ENCODE measurements at regions not wholly inside any gene's neighbourhood (a gene's known extent, or its start where the extent isn't known, plus 50 kb on each side); places are given as distances from the start of the nearest gene placed in this dataset.

DNA sequence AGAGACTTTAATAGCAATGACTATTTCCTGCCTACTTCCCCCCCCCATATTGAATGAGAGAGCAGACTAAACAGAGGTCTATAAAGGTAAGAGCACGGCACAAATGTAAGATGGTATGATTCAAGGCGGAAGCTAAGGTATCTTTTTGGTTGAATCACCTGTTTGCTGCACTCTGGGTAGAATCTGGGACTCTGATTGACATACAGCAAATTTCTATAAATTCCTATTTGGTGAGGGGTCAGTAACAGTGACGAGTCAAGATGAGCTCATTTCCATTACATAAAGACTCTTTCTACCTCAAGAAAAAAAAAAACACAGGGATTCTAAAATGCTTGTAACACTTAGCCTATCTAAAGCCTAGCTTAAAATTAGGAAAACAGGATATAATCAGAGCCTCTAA, 297.3 kb downstream of the TNS1 start:
- H3K9me3 ChIP-seq (ENCODE audit: low read depth, low read length) = no peaks in the 10 kb centered on the region
- no peak overlapping the region for H3K9ac ChIP-seq (ENCODE audit: insufficient read length)
- H3K27ac ChIP-seq = no peak overlapping the region
- no peak for TF ChIP-seq EZH2 (IDR thresholded peaks at IDR 0.05)
- no peak for TF ChIP-seq FOXP2 (optimal IDR thresholded peaks at IDR 0.05; ENCODE audit: control extremely low read depth, extremely low read length, insufficient read depth)
- TF ChIP-seq POLR2AphosphoS5 (IDR thresholded peaks at IDR 0.05; ENCODE audit: borderline replicate concordance, low read depth, low read length) = no peak
- DNase-seq (ENCODE audit: low read depth, low spot score) = no peak
- no peak overlapping the region for H3K4me3 ChIP-seq
- no peaks in the 10 kb centered on the region for H3K36me3 ChIP-seq (ENCODE audit: insufficient read depth, low read length)

DNA sequence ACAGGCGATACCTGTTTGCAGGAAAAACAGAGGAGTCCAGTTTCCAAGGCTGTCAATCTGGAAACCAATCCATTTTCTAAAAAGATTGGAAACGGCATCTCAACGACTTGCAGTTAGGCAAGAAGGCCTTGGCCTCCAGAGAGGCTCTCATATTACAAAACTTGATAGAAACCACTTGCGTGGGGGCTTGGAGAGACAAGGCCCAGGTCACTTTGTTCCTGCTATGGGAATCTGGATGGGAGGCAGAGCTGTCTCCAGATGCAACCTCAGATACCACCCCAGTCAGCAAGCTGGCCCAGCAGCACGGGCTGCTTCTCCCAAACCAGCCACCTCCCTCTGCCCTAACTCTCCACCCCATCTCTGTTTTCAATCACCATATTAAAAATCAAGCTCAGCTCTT, 298.8 kb downstream of the TNS1 start:
- TF ChIP-seq EZH2 (IDR thresholded peaks at IDR 0.05) = no peak
- TF ChIP-seq POLR2AphosphoS5 (IDR thresholded peaks at IDR 0.05; ENCODE audit: borderline replicate concordance, low read depth, low read length) = no peak
- TF ChIP-seq FOXP2 (optimal IDR thresholded peaks at IDR 0.05; ENCODE audit: control extremely low read depth, extremely low read length, insufficient read depth) = no peak
- no peak overlapping the region for H3K9ac ChIP-seq (ENCODE audit: insufficient read length)
- H3K36me3 ChIP-seq (ENCODE audit: insufficient read depth, low read length) = no peaks in the 10 kb centered on the region
- H3K9me3 ChIP-seq (ENCODE audit: low read depth, low read length) = no peaks in the 10 kb centered on the region
- no peak overlapping the region for H3K4me3 ChIP-seq
- DNase-seq (ENCODE audit: low read depth, low spot score) = no peak
- no peak overlapping the region for H3K27ac ChIP-seq

DNA sequence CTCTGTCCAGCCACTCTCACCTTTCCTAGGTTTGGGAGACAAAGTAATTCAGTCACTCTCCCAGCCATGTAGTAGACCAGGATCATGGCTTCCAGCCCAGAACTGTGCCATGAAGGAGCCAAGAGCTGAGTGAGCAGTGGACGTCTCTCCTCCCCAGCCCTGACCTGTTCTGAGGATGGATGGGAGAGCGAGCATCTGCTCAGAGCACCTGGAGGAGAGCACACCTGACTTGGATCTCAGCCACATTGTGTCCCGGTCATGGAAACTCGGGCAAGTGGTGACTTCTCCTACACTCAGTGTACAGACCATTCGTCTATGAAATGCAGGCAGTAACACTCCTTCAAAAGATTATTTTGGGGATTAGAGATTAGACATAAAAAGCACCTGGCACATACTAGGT, 299.7 kb downstream of the TNS1 start:
- TF ChIP-seq EZH2 (IDR thresholded peaks at IDR 0.05) = no peak
- TF ChIP-seq FOXP2 (optimal IDR thresholded peaks at IDR 0.05; ENCODE audit: control extremely low read depth, extremely low read length, insufficient read depth) = no peak
- TF ChIP-seq POLR2AphosphoS5 (IDR thresholded peaks at IDR 0.05; ENCODE audit: borderline replicate concordance, low read depth, low read length) = no peak
- H3K9me3 ChIP-seq (ENCODE audit: low read depth, low read length) = no peaks in the 10 kb centered on the region
- DNase-seq (ENCODE audit: low read depth, low spot score) = no peak
- H3K9ac ChIP-seq (ENCODE audit: insufficient read length) = no peak overlapping the region
- no peak overlapping the region for H3K4me3 ChIP-seq
- H3K36me3 ChIP-seq (ENCODE audit: insufficient read depth, low read length) = no peaks in the 10 kb centered on the region
- H3K27ac ChIP-seq = no peak overlapping the region

DNA sequence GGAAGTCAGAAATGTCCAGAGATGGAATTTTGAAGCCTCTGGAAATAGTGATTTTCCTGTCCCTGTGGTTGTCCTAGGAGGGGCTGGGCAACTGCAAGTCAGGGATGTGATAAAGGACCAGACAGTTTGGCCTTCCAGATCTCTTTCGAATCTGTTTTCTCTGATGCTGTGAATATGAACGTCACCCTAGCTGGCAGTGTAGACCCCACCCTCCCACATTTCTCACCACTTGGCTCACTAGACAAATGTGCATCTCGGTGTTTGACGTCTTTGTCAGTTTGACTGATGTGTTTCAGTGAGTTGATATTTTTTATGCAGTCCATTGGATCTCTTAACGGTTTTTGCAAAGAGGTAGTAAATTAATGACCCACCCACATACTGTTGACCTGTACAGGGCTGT, 301.2 kb downstream of the TNS1 start:
- Histone ChIP-seq H3K36me3 (ENCODE audit: insufficient read depth, low read length) (no peaks in the 10 kb centered on the region), H3K4me3 (no peak overlapping the region), H3K9ac (ENCODE audit: insufficient read length) (no peak overlapping the region), H3K9me3 (ENCODE audit: low read depth, low read length) (no peaks in the 10 kb centered on the region), H3K27ac (no peak overlapping the region)
- DNase-seq (ENCODE audit: low read depth, low spot score) = no peak
- no peak for TF ChIP-seq POLR2AphosphoS5 (IDR thresholded peaks at IDR 0.05; ENCODE audit: borderline replicate concordance, low read depth, low read length)
- no peak for TF ChIP-seq EZH2 (IDR thresholded peaks at IDR 0.05)
- no peak for TF ChIP-seq FOXP2 (optimal IDR thresholded peaks at IDR 0.05; ENCODE audit: control extremely low read depth, extremely low read length, insufficient read depth)

DNA sequence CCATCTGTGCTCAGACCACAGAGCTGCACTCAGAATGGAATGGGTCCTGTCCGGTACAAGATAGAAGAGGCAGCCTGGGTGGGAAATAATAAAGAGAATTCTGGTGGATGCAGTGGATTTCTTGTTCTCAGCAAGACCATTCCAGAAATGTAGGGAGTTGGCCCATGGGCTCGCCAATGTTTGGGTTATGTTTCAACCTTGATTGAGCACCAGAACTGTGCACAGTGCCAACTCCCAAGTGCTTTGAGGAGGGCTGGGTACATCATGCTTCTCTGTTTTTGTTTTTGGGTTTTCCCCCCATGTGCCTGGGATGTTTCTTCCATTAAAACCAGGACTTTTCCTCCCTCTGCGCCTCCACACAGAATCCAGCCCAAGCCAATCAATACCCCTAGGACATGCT, 304.1 kb downstream of the TNS1 start:
- Histone ChIP-seq H3K27ac (no peak overlapping the region), H3K9me3 (ENCODE audit: low read depth, low read length) (no peaks in the 10 kb centered on the region), H3K4me3 (no peak overlapping the region), H3K36me3 (ENCODE audit: insufficient read depth, low read length) (no peaks in the 10 kb centered on the region), H3K9ac (ENCODE audit: insufficient read length) (no peak overlapping the region)
- no peak for DNase-seq (ENCODE audit: low read depth, low spot score)
- TF ChIP-seq EZH2 (IDR thresholded peaks at IDR 0.05) = no peak
- no peak for TF ChIP-seq FOXP2 (optimal IDR thresholded peaks at IDR 0.05; ENCODE audit: control extremely low read depth, extremely low read length, insufficient read depth)
- TF ChIP-seq POLR2AphosphoS5 (IDR thresholded peaks at IDR 0.05; ENCODE audit: borderline replicate concordance, low read depth, low read length) = no peak

DNA sequence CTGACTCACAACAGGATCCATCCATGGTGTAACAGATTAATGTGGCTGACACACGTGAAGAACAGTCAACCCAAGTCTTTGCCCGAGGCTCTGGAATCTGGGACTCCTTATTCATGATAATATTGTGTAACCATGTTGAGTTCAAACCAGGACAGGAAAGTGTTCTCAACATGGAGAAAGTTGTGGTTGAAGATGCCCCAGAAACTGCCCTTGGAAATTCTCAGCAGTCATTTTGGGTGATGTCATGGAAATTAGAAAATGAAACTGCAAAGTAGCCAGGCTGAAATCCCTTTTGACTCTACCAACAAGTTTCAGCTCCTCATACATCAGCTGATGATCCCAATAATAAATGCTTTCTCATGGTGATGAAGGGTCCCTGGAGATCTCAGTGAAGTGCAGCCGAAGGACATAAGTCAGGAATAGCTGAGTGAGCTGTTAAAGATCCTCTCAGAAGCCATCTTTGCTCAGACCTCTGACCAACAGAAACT, 307.7 kb downstream of the TNS1 start:
- Histone ChIP-seq H3K27ac (peak overlapping the region; percentile 37; the same call in 1 of the 2 replicates), H3K4me3 (no peak overlapping the region), H3K9me3 (ENCODE audit: low read depth, low read length) (no peaks in the 10 kb centered on the region), H3K9ac (ENCODE audit: insufficient read length) (no peak overlapping the region), H3K36me3 (ENCODE audit: insufficient read depth, low read length) (no peaks in the 10 kb centered on the region)
- no peak for TF ChIP-seq FOXP2 (optimal IDR thresholded peaks at IDR 0.05; ENCODE audit: control extremely low read depth, extremely low read length, insufficient read depth)
- TF ChIP-seq EZH2 (IDR thresholded peaks at IDR 0.05) = no peak
- no peak for TF ChIP-seq POLR2AphosphoS5 (IDR thresholded peaks at IDR 0.05; ENCODE audit: borderline replicate concordance, low read depth, low read length)
- DNase-seq (ENCODE audit: low read depth, low spot score) = peak; percentile 64

DNA sequence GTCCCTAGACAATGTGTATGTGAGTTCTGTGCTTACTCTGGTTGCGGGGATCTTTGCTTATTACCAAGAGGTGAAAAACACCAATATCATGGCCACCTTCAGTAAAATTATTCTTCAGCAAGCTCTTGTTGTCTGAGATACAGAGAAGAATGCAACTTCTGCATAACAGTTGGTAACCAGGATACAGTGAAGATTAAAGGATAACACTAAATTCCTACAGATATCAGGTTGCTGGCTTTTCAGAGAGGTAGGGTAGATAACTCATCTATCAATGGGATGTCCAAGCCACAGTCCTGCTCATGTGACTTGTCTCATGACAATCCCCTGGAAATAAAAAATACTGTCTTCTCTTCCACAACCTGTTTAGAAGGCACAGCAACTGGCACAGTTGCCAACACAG, 308.5 kb downstream of the TNS1 start:
- TF ChIP-seq EZH2 (IDR thresholded peaks at IDR 0.05) = no peak
- no peak for TF ChIP-seq FOXP2 (optimal IDR thresholded peaks at IDR 0.05; ENCODE audit: control extremely low read depth, extremely low read length, insufficient read depth)
- no peak for TF ChIP-seq POLR2AphosphoS5 (IDR thresholded peaks at IDR 0.05; ENCODE audit: borderline replicate concordance, low read depth, low read length)
- Histone ChIP-seq H3K9me3 (ENCODE audit: low read depth, low read length) (no peaks in the 10 kb centered on the region), H3K36me3 (ENCODE audit: insufficient read depth, low read length) (no peaks in the 10 kb centered on the region), H3K27ac (no peak overlapping the region), H3K4me3 (no peak overlapping the region), H3K9ac (ENCODE audit: insufficient read length) (no peak overlapping the region)
- DNase-seq (ENCODE audit: low read depth, low spot score) = no peak

DNA sequence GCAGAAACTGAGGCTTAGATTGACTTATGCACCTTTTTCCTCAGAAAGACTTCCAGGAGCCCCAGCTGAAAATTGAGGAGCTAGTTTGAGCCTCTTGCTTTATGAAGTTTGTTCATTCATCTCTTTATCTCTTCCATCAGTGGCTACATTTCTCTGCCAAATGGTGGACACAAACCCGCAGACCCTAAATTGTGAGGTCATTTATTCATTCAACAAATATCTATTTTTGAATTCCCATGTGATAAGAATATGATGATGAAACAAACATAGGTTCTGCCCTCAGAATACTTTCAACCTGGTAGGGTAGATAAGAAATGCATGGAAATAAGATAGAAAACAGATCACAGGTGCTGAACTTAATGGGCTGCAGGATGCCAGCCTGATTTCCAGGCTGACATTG, 309.4 kb downstream of the TNS1 start:
- H3K9me3 ChIP-seq (ENCODE audit: low read depth, low read length) = no peaks in the 10 kb centered on the region
- H3K4me3 ChIP-seq = no peak overlapping the region
- no peak overlapping the region for H3K9ac ChIP-seq (ENCODE audit: insufficient read length)
- no peaks in the 10 kb centered on the region for H3K36me3 ChIP-seq (ENCODE audit: insufficient read depth, low read length)
- no peak overlapping the region for H3K27ac ChIP-seq
- DNase-seq (ENCODE audit: low read depth, low spot score) = no peak
- TF ChIP-seq FOXP2 (optimal IDR thresholded peaks at IDR 0.05; ENCODE audit: control extremely low read depth, extremely low read length, insufficient read depth) = no peak
- TF ChIP-seq POLR2AphosphoS5 (IDR thresholded peaks at IDR 0.05; ENCODE audit: borderline replicate concordance, low read depth, low read length) = no peak
- TF ChIP-seq EZH2 (IDR thresholded peaks at IDR 0.05) = no peak

Data from SK-N-MC (cell line).